ENCODE measurements at regions not wholly inside any gene's neighbourhood (a gene's known extent, or its start where the extent isn't known, plus 50 kb on each side); places are given as distances from the start of the nearest gene placed in this dataset.

DNA sequence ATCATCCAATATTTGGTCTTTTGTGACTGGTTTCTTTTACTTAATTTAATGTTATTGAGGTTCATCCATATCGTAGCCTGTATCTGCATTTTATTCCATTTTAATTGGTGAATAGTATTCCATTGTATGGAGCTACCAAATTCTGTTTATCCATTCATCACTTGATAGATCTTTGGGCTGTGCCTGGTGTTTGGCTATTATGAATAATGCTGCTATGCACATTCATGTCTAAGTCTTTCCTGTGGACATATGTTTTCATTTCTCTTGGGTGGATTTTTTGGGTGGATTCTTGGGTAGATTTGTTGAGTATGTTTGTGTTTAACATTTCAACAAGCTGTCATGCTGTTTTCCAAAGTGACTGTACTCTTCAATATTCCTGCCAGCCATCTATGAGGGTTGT is 52.5 kb upstream of the NEDD4L start:
- no CpG with 5 or more reads among the region's 1 CpG for WGBS (ENCODE audit: insufficient coverage)

GRCh38 chr18:57989536-57989935 is 54.5 kb upstream of the NEDD4L start:
- Histone ChIP-seq H3K4me1 (ENCODE audit: control insufficient read depth, insufficient read depth, low read length) (no peaks in the 10 kb centered on the region), H3K4me3 (ENCODE audit: low read length) (no peak overlapping the region), H3K27me3 (ENCODE audit: control insufficient read depth, insufficient read depth, low read length) (no peaks in the 10 kb centered on the region), H3K9me3 (replicated peaks; ENCODE audit: control insufficient read depth, low read depth, low read length) (no peaks in the 10 kb centered on the region), H3K27ac (ENCODE audit: low read length) (no peak overlapping the region), H3K36me3 (ENCODE audit: control insufficient read depth, insufficient read depth, low read length) (no peaks in the 10 kb centered on the region)
- 72% methylated on average over 6 of the region's 8 CpGs for WGBS (ENCODE audit: insufficient coverage)
- no peak for DNase-seq

More for the DNA sequence above, 52.5 kb upstream of the NEDD4L start:
- DNase-seq: no peak
- Histone ChIP-seq H3K27me3 (ENCODE audit: control insufficient read depth, insufficient read depth, low read length) (no peaks in the 10 kb centered on the region), H3K4me3 (ENCODE audit: low read length) (no peak overlapping the region), H3K27ac (ENCODE audit: low read length) (no peak overlapping the region), H3K9me3 (replicated peaks; ENCODE audit: control insufficient read depth, low read depth, low read length) (no peaks in the 10 kb centered on the region), H3K36me3 (ENCODE audit: control insufficient read depth, insufficient read depth, low read length) (no peaks in the 10 kb centered on the region), H3K4me1 (ENCODE audit: control insufficient read depth, insufficient read depth, low read length) (no peaks in the 10 kb centered on the region)

- WGBS (ENCODE audit: insufficient coverage): 59% methylated on average over 4 of the region's 5 CpGs
- Histone ChIP-seq H3K4me3 (ENCODE audit: low read length) (no peak overlapping the region), H3K27ac (ENCODE audit: low read length) (no peak overlapping the region), H3K9me3 (replicated peaks; ENCODE audit: control insufficient read depth, low read depth, low read length) (no peaks in the 10 kb centered on the region), H3K36me3 (ENCODE audit: control insufficient read depth, insufficient read depth, low read length) (no peaks in the 10 kb centered on the region), H3K4me1 (ENCODE audit: control insufficient read depth, insufficient read depth, low read length) (no peaks in the 10 kb centered on the region), H3K27me3 (ENCODE audit: control insufficient read depth, insufficient read depth, low read length) (no peaks in the 10 kb centered on the region)
- no peak for DNase-seq
These were observed 59.4 kb upstream of the NEDD4L start for GRCh38 chr18:57984490-57985115.

GRCh38 chr18:57983965-57984364 is 60.1 kb upstream of the NEDD4L start:
- no peaks in the 10 kb centered on the region for H3K9me3 ChIP-seq (replicated peaks; ENCODE audit: control insufficient read depth, low read depth, low read length)
- H3K36me3 ChIP-seq (ENCODE audit: control insufficient read depth, insufficient read depth, low read length): no peaks in the 10 kb centered on the region
- WGBS (ENCODE audit: insufficient coverage): 88% methylated on average over 3 of the region's 3 CpGs
- no peaks in the 10 kb centered on the region for H3K27me3 ChIP-seq (ENCODE audit: control insufficient read depth, insufficient read depth, low read length)
- H3K4me1 ChIP-seq (ENCODE audit: control insufficient read depth, insufficient read depth, low read length): no peaks in the 10 kb centered on the region
- H3K27ac ChIP-seq (ENCODE audit: low read length): no peak overlapping the region
- no peak for DNase-seq
- H3K4me3 ChIP-seq (ENCODE audit: low read length): no peak overlapping the region

DNA sequence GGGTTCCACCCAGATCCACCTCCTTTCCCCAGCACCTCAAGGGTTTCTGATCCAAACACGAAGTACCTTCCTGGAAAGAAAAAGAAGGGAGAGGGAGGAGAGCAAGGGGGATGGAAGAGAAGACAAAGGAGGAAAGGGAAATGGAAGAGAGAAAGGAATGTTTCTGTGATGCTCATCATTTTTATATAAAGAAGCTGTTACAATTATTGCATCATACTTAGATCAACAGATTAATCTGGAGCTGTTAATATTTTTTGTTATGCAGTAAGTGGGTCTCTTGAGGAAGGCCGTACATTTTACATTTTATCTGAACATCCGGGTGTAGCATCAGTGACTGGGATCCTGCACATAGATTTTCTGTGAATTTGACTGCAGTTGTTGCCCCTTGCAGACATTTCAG is 60.6 kb upstream of the NEDD4L start:
- 80% methylated on average over 1 of the region's 3 CpGs for WGBS (ENCODE audit: insufficient coverage)
- Histone ChIP-seq H3K9me3 (replicated peaks; ENCODE audit: control insufficient read depth, low read depth, low read length) (no peaks in the 10 kb centered on the region), H3K27me3 (ENCODE audit: control insufficient read depth, insufficient read depth, low read length) (no peaks in the 10 kb centered on the region), H3K27ac (ENCODE audit: low read length) (no peak overlapping the region), H3K36me3 (ENCODE audit: control insufficient read depth, insufficient read depth, low read length) (no peaks in the 10 kb centered on the region), H3K4me1 (ENCODE audit: control insufficient read depth, insufficient read depth, low read length) (no peaks in the 10 kb centered on the region), H3K4me3 (ENCODE audit: low read length) (no peak overlapping the region)
- DNase-seq: no peak

- 60% methylated on average over 3 of the region's 11 CpGs for WGBS (ENCODE audit: insufficient coverage)
- H3K4me1 ChIP-seq (ENCODE audit: control insufficient read depth, insufficient read depth, low read length): no peaks in the 10 kb centered on the region
- H3K9me3 ChIP-seq (replicated peaks; ENCODE audit: control insufficient read depth, low read depth, low read length): no peaks in the 10 kb centered on the region
- H3K27me3 ChIP-seq (ENCODE audit: control insufficient read depth, insufficient read depth, low read length): no peaks in the 10 kb centered on the region
- H3K4me3 ChIP-seq (ENCODE audit: low read length): no peak overlapping the region
- H3K36me3 ChIP-seq (ENCODE audit: control insufficient read depth, insufficient read depth, low read length): no peaks in the 10 kb centered on the region
- H3K27ac ChIP-seq (ENCODE audit: low read length): no peak overlapping the region
- no peak for DNase-seq
These were observed 61.5 kb upstream of the NEDD4L start for GRCh38 chr18:57982372-57983021.

GRCh38 chr18:57981308-57982028 is 62.6 kb upstream of the NEDD4L start:
- Histone ChIP-seq H3K36me3 (ENCODE audit: control insufficient read depth, insufficient read depth, low read length) (no peaks in the 10 kb centered on the region), H3K4me1 (ENCODE audit: control insufficient read depth, insufficient read depth, low read length) (no peaks in the 10 kb centered on the region), H3K9me3 (replicated peaks; ENCODE audit: control insufficient read depth, low read depth, low read length) (no peaks in the 10 kb centered on the region), H3K27ac (ENCODE audit: low read length) (no peak overlapping the region), H3K4me3 (ENCODE audit: low read length) (no peak overlapping the region), H3K27me3 (ENCODE audit: control insufficient read depth, insufficient read depth, low read length) (no peaks in the 10 kb centered on the region)
- DNase-seq: no peak
- 100% methylated on average over 1 of the region's 3 CpGs for WGBS (ENCODE audit: insufficient coverage)

- Histone ChIP-seq H3K36me3 (ENCODE audit: control insufficient read depth, insufficient read depth, low read length) (no peaks in the 10 kb centered on the region), H3K4me3 (ENCODE audit: low read length) (no peak overlapping the region), H3K4me1 (ENCODE audit: control insufficient read depth, insufficient read depth, low read length) (no peaks in the 10 kb centered on the region), H3K27ac (ENCODE audit: low read length) (no peak overlapping the region), H3K9me3 (replicated peaks; ENCODE audit: control insufficient read depth, low read depth, low read length) (no peaks in the 10 kb centered on the region), H3K27me3 (ENCODE audit: control insufficient read depth, insufficient read depth, low read length) (no peaks in the 10 kb centered on the region)
- no CpG with 5 or more reads among the region's 4 CpGs for WGBS (ENCODE audit: insufficient coverage)
- no peak for DNase-seq
These were observed 63.3 kb upstream of the NEDD4L start for GRCh38 chr18:57980573-57981307.

- WGBS (ENCODE audit: insufficient coverage): no CpG with 5 or more reads among the region's 2 CpGs
- H3K27ac ChIP-seq (ENCODE audit: low read length): no peak overlapping the region
- no peaks in the 10 kb centered on the region for H3K9me3 ChIP-seq (replicated peaks; ENCODE audit: control insufficient read depth, low read depth, low read length)
- no peaks in the 10 kb centered on the region for H3K4me1 ChIP-seq (ENCODE audit: control insufficient read depth, insufficient read depth, low read length)
- H3K27me3 ChIP-seq (ENCODE audit: control insufficient read depth, insufficient read depth, low read length): no peaks in the 10 kb centered on the region
- H3K36me3 ChIP-seq (ENCODE audit: control insufficient read depth, insufficient read depth, low read length): no peaks in the 10 kb centered on the region
- DNase-seq: no peak
- no peak overlapping the region for H3K4me3 ChIP-seq (ENCODE audit: low read length)
These were observed 67.7 kb upstream of the NEDD4L start for GRCh38 chr18:57976230-57976773.

- no peak for DNase-seq
- no CpG with 5 or more reads among the region's 2 CpGs for WGBS (ENCODE audit: insufficient coverage)
- no peaks in the 10 kb centered on the region for H3K27me3 ChIP-seq (ENCODE audit: control insufficient read depth, insufficient read depth, low read length)
- no peaks in the 10 kb centered on the region for H3K9me3 ChIP-seq (replicated peaks; ENCODE audit: control insufficient read depth, low read depth, low read length)
- H3K4me1 ChIP-seq (ENCODE audit: control insufficient read depth, insufficient read depth, low read length): no peaks in the 10 kb centered on the region
- no peaks in the 10 kb centered on the region for H3K36me3 ChIP-seq (ENCODE audit: control insufficient read depth, insufficient read depth, low read length)
- no peak overlapping the region for H3K27ac ChIP-seq (ENCODE audit: low read length)
- no peak overlapping the region for H3K4me3 ChIP-seq (ENCODE audit: low read length)
These were observed 68.2 kb upstream of the NEDD4L start for GRCh38 chr18:57975805-57976204.
